Endothelial cell of umbilical vein (primary cell): ENCODE measurements at regions not wholly inside any gene's neighbourhood (a gene's known extent, or its start where the extent isn't known, plus 50 kb on each side); places are given as distances from the start of the nearest gene placed in this dataset.

ENCODE experiments used
- CTCF ChIP-seq, 2 donors: IDR thresholded peaks; 1 replicate in 1 of 2; 2 replicates in 1 of 2; pipeline ENCODE4 v1.5.1; 2011; ENCODE audit warnings: low read length in 2 of 2, mild to moderate bottlenecking in 2 of 2, moderate library complexity in 2 of 2, control low read depth in 1 of 2, inconsistent platforms in 1 of 2, low read depth in 1 of 2; ENCODE audit not compliant: insufficient read depth in 1 of 2; ENCODE audit errors: extremely low read depth in 1 of 2
- EZH2 ChIP-seq: IDR thresholded peaks from 2 replicates; pipeline ENCODE4 v1.6.1; 2012; ENCODE audit warnings: borderline replicate concordance, low read depth, mild to moderate bottlenecking, moderate library complexity, low read length, inconsistent platforms; ENCODE audit not compliant: severe bottlenecking
- MYC ChIP-seq: IDR thresholded peaks from one replicate; pipeline ENCODE4 v1.6.1; 2011; ENCODE audit warnings: mild to moderate bottlenecking, low read depth, low read length
- POLR2A ChIP-seq: IDR thresholded peaks from 2 replicates; pipeline ENCODE4 v1.6.1; 2012; ENCODE audit warnings: low read depth, mild to moderate bottlenecking, control low read depth, low read length
- POLR2AphosphoS5 ChIP-seq: IDR thresholded peaks from 2 replicates; pipeline ENCODE4 v1.6.1; 2012; ENCODE audit warnings: low read depth, mild to moderate bottlenecking, control low read depth, low read length, moderate library complexity; ENCODE audit not compliant: insufficient read depth

GRCh38 chr4:159682996-159683395, 580.1 kb downstream of the RAPGEF2 start:
- TF ChIP-seq MYC (no peak), POLR2A (no peak), CTCF (IDR thresholded peaks at IDR 0.05; ENCODE audit: extremely low read depth in 1 of 2, insufficient read depth in 1 of 2, low read depth in 1 of 2, low read length in 2 of 2) (no peak), POLR2AphosphoS5 (no peak), EZH2 (no peak)
